ENCODE measurements at regions not wholly inside any gene's neighbourhood (a gene's known extent, or its start where the extent isn't known, plus 50 kb on each side); places are given as distances from the start of the nearest gene placed in this dataset.

DNA sequence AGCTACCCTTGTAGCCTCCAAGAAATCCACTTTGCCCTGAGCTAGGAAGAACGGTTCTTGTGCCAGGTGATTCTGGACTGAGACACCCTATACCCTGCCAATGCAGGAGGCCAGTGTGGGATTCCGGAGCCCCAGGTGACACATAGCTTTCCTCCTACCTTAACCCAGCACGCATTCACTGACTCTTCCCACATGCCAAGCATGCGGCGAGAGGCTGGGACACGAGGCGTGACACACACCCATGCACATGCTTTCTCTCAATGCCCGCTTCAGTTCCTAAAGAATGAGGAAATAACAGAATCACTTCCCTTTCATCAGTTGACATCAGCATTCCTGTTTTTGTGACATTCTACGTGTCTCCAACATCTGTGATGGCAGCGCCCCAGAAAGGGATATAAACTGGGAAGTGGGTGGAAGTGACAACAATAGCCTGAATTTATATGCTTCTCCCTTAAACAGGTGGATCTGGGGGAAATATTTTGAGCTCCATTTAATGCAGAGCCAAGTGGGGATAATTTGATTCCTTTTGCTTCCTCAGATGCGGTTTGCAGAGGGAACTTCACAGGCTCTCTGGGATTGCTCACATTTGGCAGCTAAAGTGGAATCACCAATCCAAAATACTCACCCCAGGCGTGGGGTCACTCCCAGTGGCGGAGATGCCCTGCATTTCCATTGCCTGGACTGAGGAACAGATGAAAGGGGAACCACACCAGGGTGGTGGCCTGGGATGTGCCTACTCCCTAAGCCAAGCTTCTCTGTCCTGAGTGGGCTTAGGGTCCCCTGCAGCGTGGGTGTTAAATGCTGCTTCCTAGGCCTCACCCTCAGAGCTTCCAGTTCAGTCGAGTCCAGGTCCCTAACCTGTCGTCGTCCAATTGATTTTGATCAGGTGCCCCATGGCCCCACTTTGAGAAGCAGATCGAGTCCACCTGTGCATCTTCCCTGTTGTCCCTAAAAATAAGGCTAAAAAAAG lies 445.1 kb downstream of the SIPA1L2 start:
- no peak for DNase-seq (ENCODE audit: low spot score)
- H3K27ac ChIP-seq = no peak overlapping the region
- ChIA-PET POLR2A (ENCODE audit: low non-redundant PET) (no interaction called here), CTCF (interaction anchor here (0.6 kb wide), 2 partner anchors 329 to 443 kb away, joined by 4 to 5 read pairs; no protein-coding TSS in a partner anchor)
- TF ChIP-seq, protein P1, sequence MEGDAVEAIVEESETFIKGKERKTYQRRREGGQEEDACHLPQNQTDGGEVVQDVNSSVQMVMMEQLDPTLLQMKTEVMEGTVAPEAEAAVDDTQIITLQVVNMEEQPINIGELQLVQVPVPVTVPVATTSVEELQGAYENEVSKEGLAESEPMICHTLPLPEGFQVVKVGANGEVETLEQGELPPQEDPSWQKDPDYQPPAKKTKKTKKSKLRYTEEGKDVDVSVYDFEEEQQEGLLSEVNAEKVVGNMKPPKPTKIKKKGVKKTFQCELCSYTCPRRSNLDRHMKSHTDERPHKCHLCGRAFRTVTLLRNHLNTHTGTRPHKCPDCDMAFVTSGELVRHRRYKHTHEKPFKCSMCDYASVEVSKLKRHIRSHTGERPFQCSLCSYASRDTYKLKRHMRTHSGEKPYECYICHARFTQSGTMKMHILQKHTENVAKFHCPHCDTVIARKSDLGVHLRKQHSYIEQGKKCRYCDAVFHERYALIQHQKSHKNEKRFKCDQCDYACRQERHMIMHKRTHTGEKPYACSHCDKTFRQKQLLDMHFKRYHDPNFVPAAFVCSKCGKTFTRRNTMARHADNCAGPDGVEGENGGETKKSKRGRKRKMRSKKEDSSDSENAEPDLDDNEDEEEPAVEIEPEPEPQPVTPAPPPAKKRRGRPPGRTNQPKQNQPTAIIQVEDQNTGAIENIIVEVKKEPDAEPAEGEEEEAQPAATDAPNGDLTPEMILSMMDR (conservative IDR thresholded peaks at IDR 0.05; ENCODE audit: low read depth) = no peak

DNA sequence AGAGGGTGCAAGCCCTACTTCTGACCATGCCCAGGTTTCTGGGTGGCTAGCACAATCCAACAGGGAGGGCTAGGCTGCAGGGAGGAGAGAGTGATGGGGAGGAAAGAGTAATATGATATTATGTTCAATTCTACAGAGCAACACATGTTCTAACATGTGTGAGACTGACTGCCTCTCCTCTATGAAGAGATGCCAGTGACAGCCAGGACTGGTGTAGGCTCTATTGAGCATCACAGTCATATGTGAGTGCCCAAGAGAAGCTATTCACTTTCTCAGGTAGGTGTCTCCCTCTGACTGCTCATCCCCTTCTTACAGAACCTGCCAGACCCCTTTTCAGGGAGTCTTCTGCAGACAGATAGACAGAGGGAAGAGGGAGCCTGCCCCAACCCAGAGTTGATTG lies 446.1 kb downstream of the SIPA1L2 start:
- DNase-seq (ENCODE audit: low spot score) = no peak
- CTCF ChIA-PET = no interaction called here
- POLR2A ChIA-PET (ENCODE audit: low non-redundant PET) = no interaction called here
- TF ChIP-seq, protein P1 (conservative IDR thresholded peaks at IDR 0.05; ENCODE audit: low read depth) = no peak
- H3K27ac ChIP-seq = no peak overlapping the region

DNA sequence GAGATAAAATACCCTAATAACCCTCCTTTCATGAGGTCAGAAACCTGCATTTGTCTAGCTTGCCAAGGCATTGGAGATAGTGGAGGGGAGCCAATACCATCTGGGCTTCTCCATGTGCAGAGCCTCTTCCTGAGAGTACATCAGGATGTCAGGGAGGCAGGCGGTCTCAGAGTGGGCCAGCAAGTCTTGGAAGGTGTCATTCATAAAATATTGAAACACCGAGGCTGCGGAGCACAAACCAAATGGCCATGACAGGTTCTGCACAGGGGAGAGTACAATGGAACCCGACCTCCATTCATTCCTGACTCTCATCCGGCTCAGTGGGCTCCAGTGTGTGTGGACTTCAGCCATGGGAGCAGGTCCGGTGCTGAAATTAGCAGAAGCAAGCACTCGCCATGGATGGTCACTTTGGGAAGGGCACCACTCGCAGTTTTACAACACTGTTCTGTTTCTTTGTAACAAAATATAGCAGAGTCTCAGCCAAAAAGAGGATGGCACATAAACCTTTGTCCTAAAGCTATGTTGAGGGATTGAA lies 446.6 kb downstream of the SIPA1L2 start:
- TF ChIP-seq, protein P1 (conservative IDR thresholded peaks at IDR 0.05; ENCODE audit: low read depth) = no peak
- H3K27ac ChIP-seq = no peak overlapping the region
- POLR2A ChIA-PET (ENCODE audit: low non-redundant PET) = no interaction called here
- CTCF ChIA-PET = no interaction called here
- DNase-seq (ENCODE audit: low spot score) = no peak

DNA sequence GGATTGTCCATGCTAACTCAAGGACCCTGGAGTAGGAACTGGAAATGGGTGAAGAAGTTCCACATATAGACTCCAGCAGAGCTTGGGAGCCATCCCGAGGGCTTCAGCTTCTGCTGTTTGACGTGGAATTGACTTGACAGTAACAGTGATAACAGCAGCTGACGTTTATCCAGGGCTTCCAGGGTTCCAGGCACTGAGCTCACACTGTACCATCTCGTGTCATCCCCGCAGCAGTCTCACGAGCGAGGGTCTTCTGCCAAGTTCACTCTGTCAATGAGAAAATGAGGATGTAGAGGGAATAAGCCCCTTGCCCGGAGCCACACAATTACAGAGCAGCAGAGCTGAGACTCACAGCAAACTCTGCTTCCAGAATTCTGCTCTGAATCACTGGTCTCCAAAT lies 447.7 kb downstream of the SIPA1L2 start:
- DNase-seq (ENCODE audit: low spot score) = no peak
- ChIA-PET POLR2A (ENCODE audit: low non-redundant PET) (no interaction called here), CTCF (interaction anchor here (0.6 kb wide), 1 partner anchor 439 kb away, joined by 4 read pairs; no protein-coding TSS in a partner anchor)
- H3K27ac ChIP-seq = no peak overlapping the region
- TF ChIP-seq, protein P1 (conservative IDR thresholded peaks at IDR 0.05; ENCODE audit: low read depth) = no peak

DNA sequence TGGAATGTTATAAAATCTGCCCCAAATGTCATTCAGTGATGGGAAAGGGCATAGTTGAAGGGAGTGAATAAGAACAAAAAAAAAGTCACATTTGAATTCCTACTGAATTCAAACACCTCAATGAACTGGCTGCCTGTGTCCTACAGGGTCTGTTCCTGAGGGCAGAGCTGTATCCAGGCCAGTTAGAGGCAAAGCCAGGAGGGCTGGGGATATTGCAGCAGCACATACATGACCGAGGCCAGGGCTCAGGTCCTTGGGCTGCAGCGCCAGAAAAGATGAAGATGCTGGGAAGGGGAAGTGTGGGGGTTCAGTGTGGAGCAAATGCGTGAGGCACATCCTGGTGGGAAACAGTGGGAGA lies 449.2 kb downstream of the SIPA1L2 start:
- no peak overlapping the region for H3K27ac ChIP-seq
- DNase-seq (ENCODE audit: low spot score) = no peak
- CTCF ChIA-PET = no interaction called here

More for the DNA sequence above, 449.2 kb downstream of the SIPA1L2 start:
- POLR2A ChIA-PET (ENCODE audit: low non-redundant PET) = no interaction called here
- TF ChIP-seq, protein P1 (conservative IDR thresholded peaks at IDR 0.05; ENCODE audit: low read depth) = no peak
